ENCODE measurements at regions not wholly inside any gene's neighbourhood (a gene's known extent, or its start where the extent isn't known, plus 50 kb on each side); places are given as distances from the start of the nearest gene placed in this dataset.

DNA sequence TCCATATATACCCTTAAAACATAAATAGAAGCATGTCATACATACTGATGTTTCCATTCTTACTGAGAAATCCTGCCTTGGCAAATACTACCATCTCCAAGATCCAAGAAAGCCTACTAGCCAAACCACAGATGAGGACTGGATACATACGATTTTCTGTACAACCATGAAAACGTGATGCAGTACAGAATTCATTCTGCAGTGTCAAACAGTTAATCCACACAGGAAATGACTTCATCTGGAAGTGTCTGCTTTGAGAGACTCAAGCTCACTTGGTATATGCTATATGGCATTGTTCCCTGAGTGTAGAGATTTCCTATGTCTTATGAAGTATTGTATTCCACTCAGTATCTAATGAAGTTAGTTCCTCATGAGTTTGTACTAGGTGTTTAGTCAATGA lies 94.3 kb downstream of the CT47B1 start:
- no peak for TF ChIP-seq EZH2 (IDR thresholded peaks at IDR 0.05; ENCODE audit: borderline replicate concordance)
- TF ChIP-seq, protein P1, sequence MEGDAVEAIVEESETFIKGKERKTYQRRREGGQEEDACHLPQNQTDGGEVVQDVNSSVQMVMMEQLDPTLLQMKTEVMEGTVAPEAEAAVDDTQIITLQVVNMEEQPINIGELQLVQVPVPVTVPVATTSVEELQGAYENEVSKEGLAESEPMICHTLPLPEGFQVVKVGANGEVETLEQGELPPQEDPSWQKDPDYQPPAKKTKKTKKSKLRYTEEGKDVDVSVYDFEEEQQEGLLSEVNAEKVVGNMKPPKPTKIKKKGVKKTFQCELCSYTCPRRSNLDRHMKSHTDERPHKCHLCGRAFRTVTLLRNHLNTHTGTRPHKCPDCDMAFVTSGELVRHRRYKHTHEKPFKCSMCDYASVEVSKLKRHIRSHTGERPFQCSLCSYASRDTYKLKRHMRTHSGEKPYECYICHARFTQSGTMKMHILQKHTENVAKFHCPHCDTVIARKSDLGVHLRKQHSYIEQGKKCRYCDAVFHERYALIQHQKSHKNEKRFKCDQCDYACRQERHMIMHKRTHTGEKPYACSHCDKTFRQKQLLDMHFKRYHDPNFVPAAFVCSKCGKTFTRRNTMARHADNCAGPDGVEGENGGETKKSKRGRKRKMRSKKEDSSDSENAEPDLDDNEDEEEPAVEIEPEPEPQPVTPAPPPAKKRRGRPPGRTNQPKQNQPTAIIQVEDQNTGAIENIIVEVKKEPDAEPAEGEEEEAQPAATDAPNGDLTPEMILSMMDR (IDR thresholded peaks at IDR 0.05; ENCODE audit: poor library complexity), result no peak
